Stimulated activated CD4-positive, alpha-beta T cell treated with anti-CD3 and anti-CD28 coated beads, TNF-alpha, amount 100 ng/mL, for 48 hours (primary cell): ENCODE measurements at regions not wholly inside any gene's neighbourhood (a gene's known extent, or its start where the extent isn't known, plus 50 kb on each side); places are given as distances from the start of the nearest gene placed in this dataset.

Experiments used
- DNase-seq, 3 donors: peaks; one replicate each; pipeline ENCODE4 v3.0.0-alpha.2; 2020; ENCODE audit warnings: low read depth in 3 of 3

DNA sequence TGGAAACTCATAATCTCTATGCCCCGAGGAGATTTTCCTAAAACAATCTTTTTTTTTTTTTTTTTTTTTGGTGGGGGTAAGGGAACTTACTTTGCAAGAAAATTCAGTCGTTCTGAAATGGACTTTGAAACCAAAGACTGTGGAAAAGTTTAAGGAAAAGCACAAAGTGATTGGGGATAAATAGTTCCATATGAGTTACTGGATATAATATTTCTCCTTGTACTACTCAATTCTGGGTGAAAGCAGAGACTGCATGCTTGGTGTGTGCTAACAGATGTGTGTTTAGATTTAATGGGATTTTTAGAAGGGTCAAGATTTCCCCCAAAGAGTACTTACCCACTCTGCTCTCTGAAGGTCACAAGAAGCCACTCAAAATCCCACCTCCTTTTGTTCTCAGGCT is 204.9 kb upstream of the USP24 start:
- DNase-seq = no peak

DNA sequence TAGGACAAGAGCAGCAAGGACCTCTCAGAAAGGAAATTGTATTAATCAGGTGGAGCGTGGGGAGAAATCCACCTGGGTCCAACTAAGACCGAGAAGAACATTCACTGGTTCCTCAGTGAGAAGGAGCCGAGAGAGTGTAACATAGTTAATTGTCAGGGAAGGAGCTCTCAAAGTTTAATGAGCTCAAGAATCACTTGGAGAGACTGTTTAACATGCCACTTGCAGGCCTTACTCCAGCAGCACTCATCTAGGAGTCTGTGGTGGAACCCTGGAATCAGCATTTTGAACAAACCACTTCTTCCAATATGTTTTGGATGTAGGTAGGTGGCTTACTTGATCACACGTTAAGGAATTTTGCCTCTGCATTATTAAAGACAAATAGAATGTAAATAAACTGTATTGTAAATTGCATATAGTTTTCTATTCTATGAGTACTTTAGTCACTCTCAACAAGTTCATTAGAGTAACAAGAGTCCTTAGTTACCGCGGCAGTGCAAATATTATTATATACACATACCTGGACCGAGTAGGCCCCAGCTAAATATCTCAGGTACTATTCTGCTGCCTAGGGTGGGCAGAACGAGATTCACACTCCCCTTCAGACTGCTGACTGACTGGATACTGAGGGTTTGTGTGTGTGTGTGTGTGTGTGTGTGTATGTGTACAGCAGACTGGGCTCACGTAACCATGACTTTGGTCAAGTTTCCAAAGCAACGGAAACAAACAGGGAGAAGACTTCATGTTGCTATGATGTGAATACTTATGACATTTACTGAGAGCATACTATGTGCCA is 203.2 kb upstream of the USP24 start:
- DNase-seq = no peak

DNA sequence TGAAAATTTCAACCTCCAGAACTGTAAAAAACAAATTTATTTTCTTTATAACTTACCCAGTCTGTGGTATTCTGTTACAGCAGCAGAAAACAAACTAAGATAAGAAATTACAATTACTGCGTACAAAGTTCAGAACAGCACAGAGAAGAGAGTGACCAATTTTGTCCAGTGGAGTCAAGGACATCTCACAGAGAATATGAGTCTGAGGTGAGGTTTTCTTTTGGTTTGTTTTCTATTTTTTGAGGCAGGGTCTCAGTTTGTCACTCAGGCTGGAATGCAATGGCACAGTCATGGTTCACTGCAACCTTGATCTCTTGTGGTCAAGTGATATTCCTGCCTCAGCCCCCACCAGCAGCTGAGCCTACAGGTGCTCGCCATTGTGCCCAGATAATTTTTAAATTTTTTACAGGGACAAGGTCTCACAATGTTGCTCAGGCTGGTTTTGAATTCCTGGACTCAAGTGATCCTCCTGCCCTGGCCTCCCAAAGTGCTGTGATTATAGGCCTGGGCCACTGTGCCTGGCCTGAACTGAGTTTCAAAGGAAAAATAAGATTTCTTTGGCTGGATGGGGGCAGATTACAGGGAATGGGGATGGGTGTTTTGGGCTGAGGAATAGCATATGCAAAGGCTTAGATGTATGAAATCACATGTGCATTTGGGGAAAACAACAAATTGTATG is 201.1 kb upstream of the USP24 start:
- no peak for DNase-seq

DNA sequence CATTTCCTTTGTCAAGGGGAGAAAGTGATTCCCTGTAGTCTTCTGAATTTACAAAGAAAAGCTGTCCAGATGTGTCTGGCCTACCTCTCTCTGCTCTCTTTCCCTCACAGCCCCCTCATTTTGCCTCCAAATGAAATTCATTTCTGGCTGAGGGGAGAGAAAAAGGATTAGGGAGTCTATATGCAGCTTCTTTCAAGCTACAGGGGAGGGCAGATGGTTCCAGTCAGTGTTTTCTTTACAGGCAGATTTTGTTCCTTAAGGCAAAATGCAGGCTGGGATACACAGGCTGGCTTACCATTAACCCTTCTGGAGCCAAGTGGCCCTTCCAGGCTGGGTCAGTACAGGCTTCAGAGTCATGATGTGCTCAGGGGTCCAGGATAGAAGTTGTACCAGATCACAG is 198.1 kb upstream of the USP24 start:
- DNase-seq = no peak

DNA sequence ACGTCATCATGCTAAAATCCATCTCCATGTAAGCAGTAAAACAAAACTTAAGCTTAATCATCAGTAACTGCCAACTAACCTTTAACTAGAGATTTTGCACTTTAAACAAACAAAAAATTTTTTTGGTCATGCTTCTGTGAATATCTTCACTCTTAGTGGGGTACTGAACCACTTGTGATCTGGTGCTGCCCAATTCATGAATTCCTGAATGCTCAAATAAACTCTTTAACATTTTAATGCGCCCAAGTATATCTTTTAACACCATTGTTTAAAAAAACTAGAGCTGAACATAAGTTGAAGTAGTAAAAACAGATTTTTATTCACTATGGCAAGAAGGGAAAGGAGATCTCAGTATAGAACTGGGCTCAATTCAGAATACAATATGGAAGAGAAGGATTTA is 196.9 kb upstream of the USP24 start:
- no peak for DNase-seq

DNA sequence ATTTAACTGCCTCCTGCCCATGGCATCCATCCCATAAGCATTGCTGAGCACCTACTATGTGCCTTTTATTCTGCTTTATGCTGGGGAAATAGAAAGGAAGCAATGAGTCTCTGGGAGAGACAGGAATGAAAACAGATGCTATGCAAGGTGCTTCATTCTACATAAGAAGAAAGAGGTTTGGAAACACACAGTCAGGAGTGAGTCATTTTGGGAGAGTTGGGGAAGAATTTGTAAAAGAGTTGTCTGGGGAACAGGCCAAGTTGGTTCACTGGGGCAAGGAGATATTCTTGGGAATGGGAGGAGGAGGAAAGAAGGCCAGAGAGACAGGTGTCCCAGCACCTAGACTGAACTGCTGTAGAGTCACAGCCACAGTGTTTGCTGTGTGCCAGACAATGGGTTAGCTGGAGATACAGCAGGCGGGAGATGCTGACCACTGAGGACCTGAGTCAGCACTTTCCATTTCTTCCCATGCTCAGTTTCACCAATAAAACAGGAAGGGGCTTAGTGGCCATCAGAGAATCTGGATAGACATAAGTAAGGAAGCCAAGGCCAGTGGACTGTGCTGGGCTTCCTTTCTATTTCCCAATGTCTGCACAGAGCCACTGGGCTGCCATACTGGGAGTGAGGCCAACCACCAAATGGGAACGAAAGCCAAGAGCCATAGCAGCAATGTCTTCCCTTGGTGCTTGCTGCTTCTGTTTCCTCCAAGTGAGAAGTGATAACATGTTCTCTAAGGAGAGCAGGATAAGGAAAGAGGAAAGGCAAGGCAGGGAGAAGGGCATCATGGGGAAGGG is 187.7 kb upstream of the USP24 start:
- DNase-seq = no peak

DNA sequence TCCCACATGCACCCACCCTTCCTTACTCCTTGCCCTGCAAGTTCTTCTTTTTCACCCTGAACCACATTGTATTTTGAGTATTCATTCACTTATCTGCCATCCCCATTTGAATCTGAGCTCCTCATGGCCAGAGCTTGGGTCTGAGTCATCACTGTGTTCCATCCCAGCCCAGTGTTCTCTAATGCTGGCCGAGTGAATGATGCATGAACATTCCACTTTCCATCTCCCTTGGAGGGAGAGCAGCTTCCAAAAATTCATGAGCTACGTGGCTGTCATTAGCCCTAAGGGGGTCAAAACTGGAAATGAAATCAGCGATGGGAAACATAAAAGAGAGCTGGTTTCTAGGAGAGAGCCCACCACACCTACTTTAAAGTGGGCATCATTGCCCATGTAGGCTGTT is 187.0 kb upstream of the USP24 start:
- no peak for DNase-seq

DNA sequence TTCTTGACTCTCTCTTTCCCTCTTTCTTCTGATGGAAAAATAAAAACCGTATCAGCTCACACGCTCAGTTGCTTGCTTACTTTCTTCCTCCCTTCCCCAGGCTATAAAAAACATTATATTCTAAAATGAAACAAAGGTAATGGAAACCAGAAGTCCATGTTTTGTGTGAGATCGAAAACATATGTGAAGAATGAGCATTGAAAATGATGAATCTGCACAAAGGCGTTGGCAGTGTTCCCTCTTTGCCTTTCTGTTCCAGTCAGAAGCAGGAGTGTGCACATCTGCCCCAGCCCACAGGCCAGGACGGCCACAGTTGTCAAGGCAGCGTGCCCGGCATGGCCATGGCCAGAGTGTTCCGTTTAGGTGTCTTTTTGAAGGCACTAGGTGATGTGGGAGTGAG is 185.3 kb upstream of the USP24 start:
- no peak for DNase-seq

DNA sequence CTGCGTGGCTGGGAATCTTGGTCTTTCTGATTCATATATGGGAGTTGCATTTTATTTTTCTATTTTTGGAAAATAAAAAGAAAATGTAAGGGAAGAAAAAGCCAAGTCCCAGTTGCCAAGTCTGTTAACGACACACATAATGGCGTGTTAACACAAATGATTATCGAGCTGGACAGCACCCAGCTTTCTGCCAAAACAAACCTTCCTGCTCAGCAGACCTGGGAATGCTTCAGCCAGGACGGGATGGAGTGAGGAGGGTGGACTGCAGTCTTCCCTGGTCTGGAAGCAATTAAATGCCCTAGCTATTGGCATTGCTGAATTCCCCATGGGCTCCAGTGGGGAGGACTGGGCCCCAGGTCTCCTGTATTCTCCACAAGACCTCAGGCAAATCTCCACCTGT is 184.2 kb upstream of the USP24 start:
- DNase-seq = no peak

DNA sequence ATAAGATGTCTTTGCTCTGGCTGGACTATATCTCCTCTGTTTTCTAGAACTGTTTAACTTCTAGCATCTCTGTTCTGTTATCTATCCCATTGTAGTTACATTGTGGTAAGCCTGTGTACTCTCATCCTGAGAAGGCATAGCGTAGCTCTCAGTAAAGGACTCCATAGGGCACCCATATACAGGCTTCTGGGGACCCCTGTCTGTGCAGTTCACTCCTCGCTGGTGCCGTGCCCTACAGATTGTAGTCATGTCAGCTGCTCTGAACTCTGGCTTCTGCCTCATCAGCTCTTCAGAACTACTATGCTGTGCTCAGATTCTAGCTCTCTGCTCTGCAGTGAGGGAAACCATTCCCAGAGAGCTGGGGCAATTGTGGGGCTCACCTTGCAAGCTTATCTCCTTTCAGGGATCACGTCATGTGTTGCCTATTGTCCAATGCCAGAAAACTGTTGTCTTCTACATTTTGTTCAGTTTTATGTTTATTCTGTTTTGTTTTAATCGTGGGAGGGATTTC is 181.3 kb upstream of the USP24 start:
- DNase-seq = no peak

DNA sequence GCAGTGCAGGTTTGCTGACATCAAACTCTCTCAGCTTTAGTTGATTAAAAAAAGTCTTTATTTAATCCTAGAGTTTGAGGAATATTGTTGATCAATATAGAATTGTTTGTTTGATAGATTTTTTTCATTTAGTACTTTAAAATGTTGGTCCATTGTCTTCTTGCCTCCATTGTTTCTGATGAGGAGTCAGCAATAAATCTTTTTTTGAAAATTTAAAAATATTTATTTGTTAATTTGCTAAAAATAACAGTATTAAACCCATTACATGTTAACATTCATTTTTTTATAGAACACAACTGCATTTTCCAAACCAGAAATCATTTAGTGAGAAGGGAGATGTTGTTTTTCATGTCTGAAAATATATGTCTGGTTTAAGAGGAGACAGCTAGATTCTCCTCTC is 173.8 kb upstream of the USP24 start:
- DNase-seq = no peak

DNA sequence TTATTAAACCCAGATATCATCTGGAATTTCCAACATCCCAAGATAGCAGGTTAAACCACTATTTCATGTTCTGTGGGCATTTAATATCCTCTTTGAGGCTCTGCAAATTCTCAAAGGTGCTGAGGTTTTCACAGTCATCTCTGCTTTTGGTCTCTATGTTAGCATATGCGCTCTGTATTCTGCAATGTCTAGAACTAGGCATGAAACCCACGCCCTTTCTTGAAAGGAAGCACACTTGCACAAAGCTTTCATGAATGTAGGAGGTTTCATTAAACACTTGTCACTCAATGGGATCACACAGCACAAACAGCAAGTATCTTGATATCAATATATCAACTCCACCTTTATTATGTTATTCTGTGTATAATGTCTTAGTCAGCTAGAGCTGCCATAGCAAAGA is 172.0 kb upstream of the USP24 start:
- DNase-seq = no peak

DNA sequence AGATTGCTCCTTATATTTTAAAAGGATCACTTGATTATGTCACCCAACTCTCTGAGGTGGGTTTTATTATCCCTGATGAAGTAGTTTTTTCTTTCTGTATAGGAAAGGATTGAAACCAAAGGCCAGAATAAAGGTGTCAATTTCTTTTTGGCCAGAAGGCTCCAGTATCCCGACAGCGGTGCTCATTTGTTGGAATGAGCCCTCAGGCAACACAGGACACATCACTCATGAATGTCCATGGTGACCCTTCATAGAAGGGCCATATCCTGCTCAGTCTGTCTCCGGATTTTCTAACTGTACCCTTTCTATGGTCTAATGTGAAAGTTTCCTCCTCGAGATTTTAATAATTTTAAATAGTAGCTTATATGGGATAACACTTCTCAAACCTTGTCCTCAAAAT is 171.3 kb upstream of the USP24 start:
- no peak for DNase-seq

DNA sequence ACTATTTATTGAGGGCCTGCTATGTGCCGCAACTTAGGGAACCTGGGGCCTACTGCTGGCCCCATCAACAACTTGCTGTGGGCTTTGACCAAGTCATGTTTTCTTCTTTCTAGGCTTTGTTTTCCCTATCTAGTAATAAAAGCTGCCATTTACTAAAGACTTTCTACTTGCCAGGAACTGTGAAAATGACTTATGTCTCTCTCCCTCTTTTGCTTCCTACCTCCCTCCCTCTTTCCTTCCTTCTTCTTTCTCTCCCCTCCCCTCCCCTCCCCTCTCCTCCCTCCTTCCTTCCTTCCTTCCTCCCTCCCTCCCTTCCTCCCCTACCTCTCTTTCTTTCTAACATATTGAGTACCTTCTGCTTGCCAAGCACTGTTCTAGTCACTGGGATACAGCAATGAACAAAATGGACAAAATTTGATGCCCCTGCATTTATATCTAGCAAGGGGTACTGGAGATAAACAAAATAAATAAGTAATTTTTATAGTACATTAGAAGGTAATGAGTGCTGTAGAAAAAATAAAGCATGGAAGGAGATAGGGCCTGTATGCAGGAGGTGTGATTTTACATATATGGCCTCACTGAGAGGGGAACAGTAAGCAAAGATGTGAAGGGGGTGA is 170.3 kb upstream of the USP24 start:
- DNase-seq = no peak

DNA sequence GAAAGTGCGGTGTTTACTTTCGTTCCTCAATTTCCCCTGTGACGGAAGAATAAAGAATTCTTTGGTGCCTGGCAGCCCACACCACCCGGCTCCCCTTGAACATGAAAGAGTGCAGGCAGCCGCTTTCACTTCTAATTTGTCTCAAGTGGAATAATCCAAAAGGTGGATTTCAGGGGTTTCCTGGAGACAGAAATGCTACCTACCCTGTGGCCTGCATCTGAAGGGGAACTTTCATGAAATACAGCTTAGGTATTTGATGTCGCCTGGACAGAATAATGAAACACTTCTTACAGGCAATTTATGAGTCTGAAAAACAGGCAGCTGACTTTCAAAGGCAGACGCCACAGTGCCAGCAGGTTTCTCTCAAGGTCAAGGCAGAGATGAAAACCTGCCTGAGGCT is 169.5 kb upstream of the USP24 start:
- DNase-seq = no peak

DNA sequence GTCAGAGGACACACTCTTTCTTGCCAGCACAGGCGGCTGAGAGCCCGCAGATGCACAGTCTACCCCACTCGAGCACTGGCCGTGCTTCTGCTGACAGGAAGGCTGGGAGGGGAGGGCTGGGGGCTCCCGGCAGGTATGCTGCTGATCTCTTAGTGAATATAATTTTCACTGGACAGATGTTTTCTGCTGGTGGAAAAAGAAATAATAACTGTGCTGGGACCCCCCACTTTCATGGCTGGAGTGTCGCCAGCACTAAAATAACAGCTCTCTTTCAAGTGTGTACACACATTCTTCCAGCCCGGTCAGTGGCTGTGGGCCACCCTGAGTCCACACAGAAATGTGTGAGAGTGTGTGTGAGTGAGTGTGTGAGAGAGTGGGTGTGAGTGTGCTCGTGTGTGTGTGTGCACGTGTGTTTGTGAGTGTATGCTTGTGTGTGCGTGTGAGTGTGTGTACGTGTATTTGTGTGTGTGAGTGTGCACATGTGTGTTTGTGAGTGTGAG is 167.7 kb upstream of the USP24 start:
- no peak for DNase-seq

DNA sequence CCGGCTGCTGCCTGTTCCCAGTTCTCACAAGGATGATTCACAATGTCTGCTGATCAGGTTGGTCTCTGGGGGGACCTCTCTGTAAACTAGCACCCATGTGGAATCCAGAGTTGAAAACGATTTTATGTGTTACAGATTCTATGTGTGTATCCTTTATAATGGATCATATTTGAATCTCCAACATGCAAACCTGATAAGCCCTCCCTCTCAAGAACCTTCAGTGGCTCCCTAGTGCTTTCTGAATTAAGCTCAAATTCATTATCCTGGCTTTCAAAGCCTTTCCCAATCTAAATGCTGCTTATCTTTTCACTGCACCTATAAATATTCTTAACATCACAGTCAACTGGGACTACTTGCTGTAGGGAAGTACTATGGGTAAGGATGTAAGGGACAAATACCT is 166.8 kb upstream of the USP24 start:
- DNase-seq = no peak

DNA sequence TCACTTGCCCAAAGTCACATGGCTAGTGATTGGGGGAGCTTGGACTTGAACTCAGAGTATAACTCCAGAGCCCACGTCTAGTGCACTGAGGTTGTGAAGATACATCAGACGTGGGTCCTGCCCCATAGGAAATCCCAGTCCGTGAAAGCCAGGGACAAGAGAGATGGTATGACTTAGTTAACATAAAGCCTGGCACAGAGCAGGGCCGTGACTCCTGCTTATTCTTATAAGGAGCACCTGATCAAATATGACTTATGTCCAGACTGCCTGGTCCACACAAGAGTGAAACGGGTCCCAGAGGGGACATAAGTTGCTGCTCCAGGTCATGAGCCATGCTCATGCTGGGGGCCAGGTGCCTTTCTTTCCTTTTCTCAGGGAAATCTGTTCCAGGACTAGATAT is 166.3 kb upstream of the USP24 start:
- no peak for DNase-seq

DNA sequence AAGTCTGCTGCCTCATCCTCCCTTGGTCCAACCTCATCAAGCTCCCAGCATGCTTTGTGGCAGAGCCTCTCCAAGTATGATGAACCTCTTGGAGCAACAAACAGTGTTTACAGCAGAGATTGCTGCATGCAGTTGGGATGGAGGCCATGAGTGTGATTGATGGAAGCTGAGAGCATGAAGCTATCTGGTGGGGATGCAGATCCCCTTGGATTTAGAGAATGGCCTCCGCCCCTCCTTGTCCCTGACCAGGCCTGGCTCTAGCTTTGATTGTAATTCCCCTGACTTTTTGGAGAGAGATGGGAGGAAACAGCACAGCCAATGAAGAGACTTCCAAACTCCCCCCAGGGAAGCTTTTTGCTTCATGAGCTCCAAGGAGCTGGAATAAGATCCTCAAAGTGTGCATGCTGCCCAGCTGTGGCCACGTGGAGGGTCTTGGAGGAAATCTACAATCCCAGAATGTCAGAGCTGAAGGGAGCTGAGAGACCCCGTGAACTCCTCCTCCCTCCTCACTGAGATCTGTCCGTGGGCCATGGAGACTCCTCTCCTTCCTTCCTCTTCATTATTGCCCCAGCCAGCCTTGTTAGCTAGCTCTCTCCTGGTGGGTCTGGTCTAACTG is 165.3 kb upstream of the USP24 start:
- DNase-seq = no peak

DNA sequence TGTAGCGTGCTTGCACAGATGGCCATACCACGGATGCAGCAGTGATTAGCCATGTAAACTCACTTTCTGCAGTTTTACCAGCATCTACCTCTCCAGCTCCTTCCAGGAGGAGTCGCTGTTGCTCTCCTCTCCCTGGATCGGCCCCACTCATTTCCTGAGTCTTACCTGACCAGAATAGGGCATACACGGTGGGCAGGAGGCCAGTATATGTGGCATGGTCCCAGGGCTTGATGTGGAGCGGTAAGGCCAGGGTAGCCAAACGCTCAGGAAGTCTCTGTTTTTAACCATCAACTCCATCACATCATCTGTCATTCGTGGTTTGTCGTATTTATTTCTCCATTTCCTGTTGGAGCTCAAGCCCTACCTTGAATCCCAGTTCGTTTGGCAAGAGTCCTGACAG is 163.4 kb upstream of the USP24 start:
- peak in 1 of 3 donors; percentile 6 for DNase-seq

DNA sequence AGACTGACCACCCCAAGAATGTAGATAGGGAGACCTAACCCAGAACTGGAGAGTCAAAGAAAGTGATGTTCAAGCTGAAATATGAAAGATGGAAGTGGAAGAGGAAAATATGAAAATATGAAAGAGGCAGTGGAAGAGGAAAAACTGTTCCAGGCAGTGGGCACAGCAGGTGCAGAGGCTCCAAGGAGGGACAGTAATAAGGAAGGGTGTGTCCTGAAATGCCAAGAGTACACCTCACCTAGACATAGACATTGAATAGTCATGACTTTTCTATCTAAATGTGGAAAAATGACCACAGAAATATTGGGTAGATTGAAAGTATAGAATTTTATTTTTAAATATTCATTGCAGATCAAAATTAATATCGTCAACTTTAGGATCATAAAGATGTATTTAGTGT is 161.7 kb upstream of the USP24 start:
- no peak for DNase-seq
